Keratinocyte (primary cell): ENCODE measurements at regions not wholly inside any gene's neighbourhood (a gene's known extent, or its start where the extent isn't known, plus 50 kb on each side); places are given as distances from the start of the nearest gene placed in this dataset.
"Not testable (repeated sequence)": the region's sequence is repeated elsewhere in the genome, so short reads cannot be mapped to it uniquely, and the experiment has no call there.

Experiments
- DNase-seq: peaks from one replicate; pipeline ENCODE4 v3.0.0-alpha.2; 2011; ENCODE audit warnings: low read depth, missing footprints, low spot score
- FAIRE-seq: peaks from 2 replicates; lab custom pipeline; 2011; peaks lifted over from hg19 to GRCh38; lab: Jason Lieb, UNC
- H2AFZ ChIP-seq: 2 replicates; pipeline ENCODE4 v1.6.0; 2012; ENCODE audit warnings: low read length, control low read depth, inconsistent platforms; ENCODE audit not compliant: control insufficient read depth
- H3K27ac ChIP-seq: 2 replicates; pipeline ENCODE4 v1.5.1; 2011; ENCODE audit warnings: low read length; ENCODE audit not compliant: control insufficient read depth, insufficient read depth
- H3K27me3 ChIP-seq: 3 replicates; pipeline ENCODE4 v1.6.0; 2011; ENCODE audit warnings: low read length; ENCODE audit not compliant: control insufficient read depth, insufficient read depth; ENCODE audit errors: extremely low read depth
- H3K36me3 ChIP-seq, 2 experiments: 2 replicates in 1 of 2; 3 replicates in 1 of 2; pipeline ENCODE4 v1.5.1; 2011; ENCODE audit warnings: low read length in 2 of 2, mild to moderate bottlenecking in 1 of 2; ENCODE audit not compliant: control insufficient read depth in 2 of 2, insufficient read depth in 2 of 2; ENCODE audit errors: extremely low read depth in 1 of 2
- H3K4me1 ChIP-seq: 3 replicates; pipeline ENCODE4 v1.5.1; 2011; ENCODE audit warnings: low read length; ENCODE audit not compliant: control insufficient read depth, insufficient read depth; ENCODE audit errors: extremely low read depth
- H3K4me2 ChIP-seq: 3 replicates; pipeline ENCODE4 v1.6.0; 2011; ENCODE audit warnings: low read depth, low read length; ENCODE audit not compliant: control insufficient read depth, insufficient read depth; ENCODE audit errors: extremely low read depth
- H3K4me3 ChIP-seq, 3 experiments: fragments of 200-600 bp in 1 of 3; sonication (generic) in 1 of 3; 2 replicates in 2 of 3; 3 replicates in 1 of 3; pipeline ENCODE4 v1.5.1; 2011 to 2016; ENCODE audit warnings: low read length in 3 of 3, mild to moderate bottlenecking in 3 of 3, control low read depth in 2 of 3, inconsistent platforms in 1 of 3, low read depth in 1 of 3, mixed read lengths in 1 of 3, mixed run types in 1 of 3, moderate library complexity in 1 of 3; ENCODE audit not compliant: control insufficient read depth in 2 of 3, insufficient read depth in 2 of 3; ENCODE audit errors: extremely low read depth in 1 of 3
- H3K79me2 ChIP-seq: 2 replicates; pipeline ENCODE4 v1.6.0; 2012; ENCODE audit warnings: low read length; ENCODE audit not compliant: control insufficient read depth, insufficient read depth
- H3K9ac ChIP-seq: 3 replicates; pipeline ENCODE4 v1.6.0; 2011; ENCODE audit warnings: low read length; ENCODE audit not compliant: control insufficient read depth, insufficient read depth; ENCODE audit errors: extremely low read depth
- H3K9me1 ChIP-seq: 3 replicates; pipeline ENCODE4 v1.6.0; 2011; ENCODE audit warnings: low read length; ENCODE audit not compliant: control insufficient read depth, insufficient read depth; ENCODE audit errors: extremely low read depth
- H3K9me3 ChIP-seq: 2 replicates; pipeline ENCODE4 v1.5.1; 2012; ENCODE audit warnings: low read depth, low read length; ENCODE audit not compliant: control insufficient read depth
- H4K20me1 ChIP-seq: 3 replicates; pipeline ENCODE4 v1.6.0; 2011; ENCODE audit warnings: low read length; ENCODE audit not compliant: control insufficient read depth, insufficient read depth; ENCODE audit errors: extremely low read depth
- CTCF ChIP-seq, 3 experiments: IDR thresholded peaks in 1 of 3; conservative IDR thresholded peaks in 1 of 3; optimal IDR thresholded peaks in 1 of 3; 2 replicates in 2 of 3; 3 replicates in 1 of 3; pipeline versions ENCODE3 to v1.5.1; 2011; ENCODE audit warnings: low read length in 3 of 3, mild to moderate bottlenecking in 3 of 3, moderate library complexity in 2 of 3, control low read depth in 1 of 3, inconsistent platforms in 1 of 3; ENCODE audit not compliant: insufficient read depth in 2 of 3; ENCODE audit errors: extremely low read depth in 1 of 3
- EZH2 ChIP-seq: IDR thresholded peaks from one replicate; pipeline ENCODE4 v1.6.1; 2012; ENCODE audit warnings: inconsistent platforms, mild to moderate bottlenecking, low read length, moderate library complexity
- dilution Hi-C: fragments of 300-500 bp; cut with MboI; formaldehyde crosslinking; loops from one replicate; pipeline ENCODE4 v1.7.0; 2020; ENCODE audit warnings: low sequenced_read_pairs; ENCODE audit not compliant: extremely low pct_ligation_motif_present

- dilution Hi-C loops: no loop called here
- Histone ChIP-seq H3K9ac (no peak overlapping the region), H3K4me1 (no peaks in the 10 kb centered on the region), H3K79me2 (no peaks in the 10 kb centered on the region), H2AFZ (no peak overlapping the region), H3K27me3 (no peaks in the 10 kb centered on the region), H3K27ac (no peak overlapping the region), H3K4me2 (no peak overlapping the region), H3K9me1 (no peaks in the 10 kb centered on the region), H3K36me3 (no peaks in the 10 kb centered on the region), H4K20me1 (no peaks in the 10 kb centered on the region), H3K4me3 (no peak overlapping the region), H3K9me3 (no peaks in the 10 kb centered on the region)
- FAIRE-seq (no peak), DNase-seq (no peak)
- TF ChIP-seq EZH2: no peak
- no peak for TF ChIP-seq CTCF (optimal IDR thresholded peaks at IDR 0.05 in 1 of 3, IDR thresholded peaks at IDR 0.05 in 1 of 3, conservative IDR thresholded peaks at IDR 0.05 in 1 of 3; ENCODE audit: extremely low read depth in 1 of 3, insufficient read depth in 2 of 3, low read length in 3 of 3)
These were observed 82.2 kb upstream of the EPHA3 start for GRCh38 chr3:89025185-89025584.

- FAIRE-seq (no peak), DNase-seq (no peak)
- TF ChIP-seq EZH2 (no peak), CTCF (optimal IDR thresholded peaks at IDR 0.05 in 1 of 3, IDR thresholded peaks at IDR 0.05 in 1 of 3, conservative IDR thresholded peaks at IDR 0.05 in 1 of 3; ENCODE audit: extremely low read depth in 1 of 3, insufficient read depth in 2 of 3, low read length in 3 of 3) (no peak)
- no peaks in the 10 kb centered on the region for H3K4me1 ChIP-seq
- no peaks in the 10 kb centered on the region for H3K9me1 ChIP-seq
- no peak overlapping the region for H3K4me2 ChIP-seq
- no peak overlapping the region for H3K27ac ChIP-seq
- no peaks in the 10 kb centered on the region for H3K36me3 ChIP-seq
- no peak overlapping the region for H3K9ac ChIP-seq
- H3K27me3 ChIP-seq: no peaks in the 10 kb centered on the region
- H3K9me3 ChIP-seq: no peaks in the 10 kb centered on the region
- dilution Hi-C loops: no loop called here
- no peaks in the 10 kb centered on the region for H3K79me2 ChIP-seq
- H2AFZ ChIP-seq: no peak overlapping the region
- H4K20me1 ChIP-seq: no peaks in the 10 kb centered on the region
- H3K4me3 ChIP-seq: no peak overlapping the region
These were observed 74.9 kb upstream of the EPHA3 start for GRCh38 chr3:89032346-89033013.

- H3K9me3 ChIP-seq, H3K79me2 ChIP-seq, dilution Hi-C loops, H3K4me1 ChIP-seq, H3K4me2 ChIP-seq, H2AFZ ChIP-seq, H3K27me3 ChIP-seq, DNase-seq, H3K9ac ChIP-seq, H3K9me1 ChIP-seq, H3K36me3 ChIP-seq, H4K20me1 ChIP-seq, H3K27ac ChIP-seq, FAIRE-seq, H3K4me3 ChIP-seq: not testable (repeated sequence)
These were observed 72.7 kb upstream of the EPHA3 start for GRCh38 chr3:89034723-89035122.
